ENCODE measurements at regions not wholly inside any gene's neighbourhood (a gene's known extent, or its start where the extent isn't known, plus 50 kb on each side); places are given as distances from the start of the nearest gene placed in this dataset.

DNA sequence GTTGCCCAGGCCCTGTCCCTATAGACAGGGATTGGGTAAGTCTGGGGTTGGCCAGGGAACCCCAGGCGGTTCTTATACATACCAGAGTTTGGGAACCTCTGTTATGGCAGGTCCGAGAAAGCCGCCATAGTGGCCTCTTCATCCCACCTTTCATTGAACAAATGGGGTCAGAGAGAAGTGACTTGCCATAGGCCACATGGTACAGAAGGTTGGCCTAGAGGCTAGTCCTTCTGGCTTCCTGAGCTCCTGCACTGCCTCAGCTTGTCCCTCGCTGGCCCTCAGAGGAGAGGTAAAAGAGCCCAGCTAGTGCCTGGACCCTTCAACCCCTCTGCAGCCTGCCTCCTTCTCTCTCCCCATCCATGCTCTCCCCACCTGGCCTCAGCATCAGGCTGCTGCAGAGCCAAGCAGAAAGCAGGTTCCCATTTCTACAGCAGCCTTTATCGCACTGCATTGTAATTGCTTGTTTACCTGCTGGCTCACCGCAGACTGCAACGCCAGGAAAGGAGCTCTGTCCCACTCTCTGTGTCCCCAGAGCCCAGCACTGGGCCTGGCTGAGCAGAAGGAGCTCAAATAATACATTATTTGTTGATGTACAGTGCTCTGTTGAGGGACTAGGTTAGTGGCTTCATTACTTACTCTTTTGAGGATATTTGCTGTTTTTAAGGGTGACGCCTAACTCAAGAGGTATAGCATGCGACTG lies 103.6 kb downstream of the TRIM29 start:
- peak; percentile 14 for DNase-seq (ENCODE audit: low spot score)
- Histone ChIP-seq H3K27ac (ENCODE audit: low read depth in 1 of 2, low read length in 2 of 2) (no peak overlapping the region), H3K9ac (ENCODE audit: low read depth in 1 of 2, low read length in 2 of 2) (no peak overlapping the region), H3K27me3 (ENCODE audit: control insufficient read depth in 4 of 4, insufficient read depth in 4 of 4, low read length in 3 of 4) (no peaks in the 10 kb centered on the region), H3K4me1 (ENCODE audit: control insufficient read depth in 4 of 4, insufficient read depth in 4 of 4, low read length in 3 of 4) (no peaks in the 10 kb centered on the region), H3K9me3 (ENCODE audit: control insufficient read depth in 4 of 4, low read length in 3 of 4) (peaks cover 0 to 7% (median 5%) of the 10 kb centered on the region in 4 donors), H3K4me3 (ENCODE audit: low read depth in 1 of 3, low read length in 3 of 3) (no peak overlapping the region), H3K36me3 (ENCODE audit: control insufficient read depth in 4 of 4, insufficient read depth in 3 of 4, low read depth in 1 of 4, low read length in 3 of 4) (no peaks in the 10 kb centered on the region)
- 85% methylated on average over 9 of the region's 9 CpGs for WGBS
- no peak for TF ChIP-seq YY1 (IDR thresholded peaks at IDR 0.05)
- TF ChIP-seq HNF4G (IDR thresholded peaks at IDR 0.05), result no peak
- TF ChIP-seq, protein P1, sequence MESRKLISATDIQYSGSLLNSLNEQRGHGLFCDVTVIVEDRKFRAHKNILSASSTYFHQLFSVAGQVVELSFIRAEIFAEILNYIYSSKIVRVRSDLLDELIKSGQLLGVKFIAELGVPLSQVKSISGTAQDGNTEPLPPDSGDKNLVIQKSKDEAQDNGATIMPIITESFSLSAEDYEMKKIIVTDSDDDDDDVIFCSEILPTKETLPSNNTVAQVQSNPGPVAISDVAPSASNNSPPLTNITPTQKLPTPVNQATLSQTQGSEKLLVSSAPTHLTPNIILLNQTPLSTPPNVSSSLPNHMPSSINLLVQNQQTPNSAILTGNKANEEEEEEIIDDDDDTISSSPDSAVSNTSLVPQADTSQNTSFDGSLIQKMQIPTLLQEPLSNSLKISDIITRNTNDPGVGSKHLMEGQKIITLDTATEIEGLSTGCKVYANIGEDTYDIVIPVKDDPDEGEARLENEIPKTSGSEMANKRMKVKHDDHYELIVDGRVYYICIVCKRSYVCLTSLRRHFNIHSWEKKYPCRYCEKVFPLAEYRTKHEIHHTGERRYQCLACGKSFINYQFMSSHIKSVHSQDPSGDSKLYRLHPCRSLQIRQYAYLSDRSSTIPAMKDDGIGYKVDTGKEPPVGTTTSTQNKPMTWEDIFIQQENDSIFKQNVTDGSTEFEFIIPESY (IDR thresholded peaks at IDR 0.05), result no peak
- TF ChIP-seq GABPA (IDR thresholded peaks at IDR 0.05 in 1 of 2, conservative IDR thresholded peaks at IDR 0.05 in 1 of 2), result no peak
- TF ChIP-seq NR2F2 (IDR thresholded peaks at IDR 0.05), result no peak

- H3K4me1 ChIP-seq (ENCODE audit: control insufficient read depth in 4 of 4, insufficient read depth in 4 of 4, low read length in 3 of 4), result no peaks in the 10 kb centered on the region
- H3K36me3 ChIP-seq (ENCODE audit: control insufficient read depth in 4 of 4, insufficient read depth in 3 of 4, low read depth in 1 of 4, low read length in 3 of 4), result no peaks in the 10 kb centered on the region
- WGBS, result 67% methylated on average over 10 of the region's 10 CpGs
- H3K9me3 ChIP-seq (ENCODE audit: control insufficient read depth in 4 of 4, low read length in 3 of 4), result peaks cover 0 to 7% (median 5%) of the 10 kb centered on the region in 4 donors
- no peak for DNase-seq (ENCODE audit: low spot score)
- no peaks in the 10 kb centered on the region for H3K27me3 ChIP-seq (ENCODE audit: control insufficient read depth in 4 of 4, insufficient read depth in 4 of 4, low read length in 3 of 4)
- H3K9ac ChIP-seq (ENCODE audit: low read depth in 1 of 2, low read length in 2 of 2), result no peak overlapping the region
- no peak for TF ChIP-seq YY1 (IDR thresholded peaks at IDR 0.05)
- H3K4me3 ChIP-seq (ENCODE audit: low read depth in 1 of 3, low read length in 3 of 3), result no peak overlapping the region
- no peak overlapping the region for H3K27ac ChIP-seq (ENCODE audit: low read depth in 1 of 2, low read length in 2 of 2)
Measured at GRCh38 chr11:120032766-120033390, 105.0 kb downstream of the TRIM29 start.

DNA sequence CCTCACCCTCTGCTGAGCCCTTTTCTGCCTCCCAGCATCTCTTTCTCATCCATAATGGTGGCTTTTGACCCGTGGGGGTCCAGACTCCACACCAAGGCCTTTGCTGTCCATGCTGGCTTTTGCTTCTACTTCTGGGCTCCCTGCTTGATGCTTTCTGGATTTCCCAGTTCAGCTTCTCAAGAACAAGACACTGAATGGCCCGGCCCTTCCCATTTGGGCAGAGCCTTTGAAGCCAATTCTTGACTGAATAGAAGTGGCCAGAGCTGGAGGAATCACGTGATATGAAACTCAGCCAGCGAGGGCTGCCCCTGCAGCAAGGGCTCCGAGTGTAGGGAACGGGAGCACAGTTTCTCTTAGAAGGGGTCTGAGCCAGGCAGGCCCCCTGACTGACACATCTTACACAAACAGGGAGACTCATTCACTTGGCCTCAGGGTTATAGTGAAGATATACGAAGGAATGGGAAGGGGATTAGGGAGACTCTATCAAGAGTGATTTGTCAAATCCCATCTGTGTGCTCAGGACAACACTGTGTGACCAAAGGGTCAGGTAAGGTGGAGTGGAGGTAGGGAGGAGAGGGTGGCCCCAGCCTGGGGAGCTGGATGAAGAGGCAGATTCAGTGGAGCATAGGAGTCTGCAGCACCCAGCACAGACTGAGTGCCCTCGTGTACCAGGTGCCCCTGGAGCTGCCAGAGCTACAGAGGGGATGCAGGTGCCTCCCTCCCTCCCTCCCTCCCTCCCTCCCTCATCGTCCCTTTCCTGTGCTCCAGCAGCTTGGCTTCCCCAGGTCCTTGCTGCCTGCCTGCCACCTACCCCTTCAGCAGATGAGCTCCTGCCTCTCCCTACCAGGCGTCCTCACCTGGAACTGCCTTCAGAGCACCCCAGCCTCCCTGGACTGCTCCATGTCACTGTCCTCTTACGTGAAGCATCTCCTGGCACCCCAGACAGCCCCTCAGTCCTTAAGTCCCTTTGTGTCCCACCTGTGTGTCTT lies 106.0 kb downstream of the TRIM29 start:
- no peak overlapping the region for H3K27ac ChIP-seq (ENCODE audit: low read depth in 1 of 2, low read length in 2 of 2)
- H3K36me3 ChIP-seq (ENCODE audit: control insufficient read depth in 4 of 4, insufficient read depth in 3 of 4, low read depth in 1 of 4, low read length in 3 of 4), result no peaks in the 10 kb centered on the region
- WGBS, result 56% methylated on average over 11 of the region's 11 CpGs
- no peaks in the 10 kb centered on the region for H3K4me1 ChIP-seq (ENCODE audit: control insufficient read depth in 4 of 4, insufficient read depth in 4 of 4, low read length in 3 of 4)
- H3K9ac ChIP-seq (ENCODE audit: low read depth in 1 of 2, low read length in 2 of 2), result no peak overlapping the region
- peak; percentile 26 for DNase-seq (ENCODE audit: low spot score)
- TF ChIP-seq, protein P2, sequence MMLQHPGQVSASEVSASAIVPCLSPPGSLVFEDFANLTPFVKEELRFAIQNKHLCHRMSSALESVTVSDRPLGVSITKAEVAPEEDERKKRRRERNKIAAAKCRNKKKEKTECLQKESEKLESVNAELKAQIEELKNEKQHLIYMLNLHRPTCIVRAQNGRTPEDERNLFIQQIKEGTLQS (IDR thresholded peaks at IDR 0.05), result no peak
- TF ChIP-seq YY1 (IDR thresholded peaks at IDR 0.05) (no peak), CTCF (IDR thresholded peaks at IDR 0.05; ENCODE audit: low read depth, low read length, missing input control) (no peak), EGR1 (IDR thresholded peaks at IDR 0.05; ENCODE audit: low read depth in 2 of 2) (no peak), HNF4A (conservative IDR thresholded peaks at IDR 0.05) (no peak), SP1 (IDR thresholded peaks at IDR 0.05) (no peak), NR2F2 (IDR thresholded peaks at IDR 0.05) (no peak), JUND (IDR thresholded peaks at IDR 0.05) (no peak), RAD21 (IDR thresholded peaks at IDR 0.05) (no peak), TAF1 (conservative IDR thresholded peaks at IDR 0.05) (no peak)
- TF ChIP-seq, protein P3, sequence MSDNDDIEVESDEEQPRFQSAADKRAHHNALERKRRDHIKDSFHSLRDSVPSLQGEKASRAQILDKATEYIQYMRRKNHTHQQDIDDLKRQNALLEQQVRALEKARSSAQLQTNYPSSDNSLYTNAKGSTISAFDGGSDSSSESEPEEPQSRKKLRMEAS (IDR thresholded peaks at IDR 0.05), result no peak
- no peak overlapping the region for H3K4me3 ChIP-seq (ENCODE audit: low read depth in 1 of 3, low read length in 3 of 3)
- no peaks in the 10 kb centered on the region for H3K27me3 ChIP-seq (ENCODE audit: control insufficient read depth in 4 of 4, insufficient read depth in 4 of 4, low read length in 3 of 4)
- H3K9me3 ChIP-seq (ENCODE audit: control insufficient read depth in 4 of 4, low read length in 3 of 4), result peaks cover 0 to 7% (median 5%) of the 10 kb centered on the region in 4 donors

Measured in liver (tissue), 8 donors.